ENCODE measurements at regions not wholly inside any gene's neighbourhood (a gene's known extent, or its start where the extent isn't known, plus 50 kb on each side); places are given as distances from the start of the nearest gene placed in this dataset.

- TF ChIP-seq CTCF (IDR thresholded peaks at IDR 0.05) (no peak), POLR2A (IDR thresholded peaks at IDR 0.05) (no peak), POLR2AphosphoS5 (IDR thresholded peaks at IDR 0.05) (no peak)
- Histone ChIP-seq H3K27me3 (no peaks in the 10 kb centered on the region), H3K4me1 (no peaks in the 10 kb centered on the region), H3K36me3 (no peaks in the 10 kb centered on the region), H3K9me3 (no peaks in the 10 kb centered on the region), H3K4me3 (no peak overlapping the region), H3K27ac (no peak overlapping the region)
- DNase-seq (ENCODE audit: low spot score in 2 of 2), result no peak
- intact Hi-C loops (cut with DNase I; ENCODE audit: low total_unique reads), result no loop called here
Observed at GRCh38 chr4:37138789-37139188, 105.8 kb upstream of the NWD2 start.

- TF ChIP-seq POLR2A (IDR thresholded peaks at IDR 0.05), result no peak
- no peak for TF ChIP-seq POLR2AphosphoS5 (IDR thresholded peaks at IDR 0.05)
- TF ChIP-seq CTCF (IDR thresholded peaks at IDR 0.05), result no peak
- intact Hi-C loops (cut with DNase I; ENCODE audit: low total_unique reads), result no loop called here
- H3K27ac ChIP-seq, result no peak overlapping the region
- DNase-seq (ENCODE audit: low spot score in 2 of 2), result no peak
- no peaks in the 10 kb centered on the region for H3K4me1 ChIP-seq
- H3K36me3 ChIP-seq, result no peaks in the 10 kb centered on the region
- H3K9me3 ChIP-seq, result peaks cover 0 to 3% of the 10 kb centered on the region in 2 donors
- no peak overlapping the region for H3K4me3 ChIP-seq
- no peaks in the 10 kb centered on the region for H3K27me3 ChIP-seq
Observed at GRCh38 chr4:37139987-37140386, 104.6 kb upstream of the NWD2 start.

GRCh38 chr4:37146260-37146659 lies 98.3 kb upstream of the NWD2 start:
- TF ChIP-seq POLR2AphosphoS5 (IDR thresholded peaks at IDR 0.05) (no peak), POLR2A (IDR thresholded peaks at IDR 0.05) (no peak), CTCF (IDR thresholded peaks at IDR 0.05) (no peak)
- H3K9me3 ChIP-seq, result peaks cover 0 to 11% of the 10 kb centered on the region in 2 donors
- H3K27ac ChIP-seq, result no peak overlapping the region
- H3K4me1 ChIP-seq, result no peaks in the 10 kb centered on the region
- H3K36me3 ChIP-seq, result no peaks in the 10 kb centered on the region
- H3K4me3 ChIP-seq, result no peak overlapping the region
- intact Hi-C loops (cut with DNase I; ENCODE audit: low total_unique reads), result no loop called here
- H3K27me3 ChIP-seq, result no peaks in the 10 kb centered on the region
- DNase-seq (ENCODE audit: low spot score in 2 of 2), result no peak

GRCh38 chr4:37157476-37158167 lies 86.9 kb upstream of the NWD2 start:
- TF ChIP-seq POLR2AphosphoS5 (IDR thresholded peaks at IDR 0.05) (no peak), POLR2A (IDR thresholded peaks at IDR 0.05) (no peak), CTCF (IDR thresholded peaks at IDR 0.05) (no peak)
- Histone ChIP-seq H3K4me1 (no peaks in the 10 kb centered on the region), H3K27me3 (no peaks in the 10 kb centered on the region), H3K36me3 (no peaks in the 10 kb centered on the region), H3K4me3 (no peak overlapping the region), H3K27ac (no peak overlapping the region), H3K9me3 (no peaks in the 10 kb centered on the region)
- DNase-seq (ENCODE audit: low spot score in 2 of 2), result no peak
- intact Hi-C loops (cut with DNase I; ENCODE audit: low total_unique reads), result no loop called here

- Histone ChIP-seq H3K9me3 (no peaks in the 10 kb centered on the region), H3K27ac (no peak overlapping the region), H3K4me3 (no peak overlapping the region), H3K27me3 (no peaks in the 10 kb centered on the region), H3K36me3 (no peaks in the 10 kb centered on the region), H3K4me1 (no peaks in the 10 kb centered on the region)
- TF ChIP-seq CTCF (IDR thresholded peaks at IDR 0.05) (no peak), POLR2AphosphoS5 (IDR thresholded peaks at IDR 0.05) (no peak), POLR2A (IDR thresholded peaks at IDR 0.05) (no peak)
- intact Hi-C loops (cut with DNase I; ENCODE audit: low total_unique reads), result no loop called here
- no peak for DNase-seq (ENCODE audit: low spot score in 2 of 2)
Observed at GRCh38 chr4:37160653-37161052, 83.9 kb upstream of the NWD2 start.
